ENCODE measurements at regions not wholly inside any gene's neighbourhood (a gene's known extent, or its start where the extent isn't known, plus 50 kb on each side); places are given as distances from the start of the nearest gene placed in this dataset.

- Mint-ChIP-seq H3K4me1 (no peaks in the 10 kb centered on the region), H3K36me3 (no peaks in the 10 kb centered on the region), H3K27me3 (ENCODE audit: low read depth in 3 of 3) (peaks cover 0 to 2% (median 0%) of the 10 kb centered on the region in 3 donors), H3K27ac (no peak overlapping the region), H3K4me3 (no peak overlapping the region), H3K9me3 (peaks cover 4 to 8% (median 5%) of the 10 kb centered on the region in 6 donors)
- no peak for DNase-seq
Measured at GRCh38 chr5:123916345-123917121, 404.6 kb downstream of the CSNK1G3 start.

GRCh38 chr5:123914333-123914732 is 402.4 kb downstream of the CSNK1G3 start:
- Mint-ChIP-seq H3K9me3 (peaks cover 0 to 8% (median 4%) of the 10 kb centered on the region in 6 donors), H3K4me1 (no peaks in the 10 kb centered on the region), H3K27me3 (ENCODE audit: low read depth in 3 of 3) (peaks cover 0 to 2% (median 0%) of the 10 kb centered on the region in 3 donors), H3K4me3 (no peak overlapping the region), H3K27ac (no peak overlapping the region), H3K36me3 (no peaks in the 10 kb centered on the region)
- no peak for DNase-seq

GRCh38 chr5:123907349-123907748 is 395.4 kb downstream of the CSNK1G3 start:
- Mint-ChIP-seq H3K4me3 (no peak overlapping the region), H3K27me3 (ENCODE audit: low read depth in 3 of 3) (peaks cover 0 to 3% (median 1%) of the 10 kb centered on the region in 3 donors), H3K9me3 (peaks cover 0 to 4% (median under 1%) of the 10 kb centered on the region in 6 donors)

GRCh38 chr5:123906698-123907295 is 394.8 kb downstream of the CSNK1G3 start:
- H3K9me3 Mint-ChIP-seq = peaks cover 0 to 4% (median 2%) of the 10 kb centered on the region in 6 donors
- H3K36me3 Mint-ChIP-seq = no peaks in the 10 kb centered on the region
- H3K27ac Mint-ChIP-seq = no peak overlapping the region
- no peaks in the 10 kb centered on the region for H3K4me1 Mint-ChIP-seq
- H3K4me3 Mint-ChIP-seq = no peak overlapping the region
- peaks cover 0 to 3% (median 1%) of the 10 kb centered on the region in 3 donors for H3K27me3 Mint-ChIP-seq (ENCODE audit: low read depth in 3 of 3)
- DNase-seq = no peak

More at GRCh38 chr5:123907349-123907748, 395.4 kb downstream of the CSNK1G3 start:
- DNase-seq = no peak
- Mint-ChIP-seq H3K4me1 (no peaks in the 10 kb centered on the region), H3K27ac (no peak overlapping the region), H3K36me3 (no peaks in the 10 kb centered on the region)

- Mint-ChIP-seq H3K9me3 (peaks cover 2 to 15% (median 4%) of the 10 kb centered on the region in 6 donors), H3K27me3 (ENCODE audit: low read depth in 3 of 3) (no peaks in the 10 kb centered on the region), H3K27ac (no peak overlapping the region), H3K36me3 (no peaks in the 10 kb centered on the region), H3K4me3 (no peak overlapping the region), H3K4me1 (no peaks in the 10 kb centered on the region)
- DNase-seq = no peak
Measured at GRCh38 chr5:123885081-123885480, 373.1 kb downstream of the CSNK1G3 start.

GRCh38 chr5:123882965-123883345 is 371.0 kb downstream of the CSNK1G3 start:
- DNase-seq = no peak
- Mint-ChIP-seq H3K9me3 (peaks cover 0 to 8% (median 4%) of the 10 kb centered on the region in 6 donors), H3K27ac (no peak overlapping the region), H3K36me3 (no peaks in the 10 kb centered on the region), H3K4me1 (no peaks in the 10 kb centered on the region), H3K27me3 (ENCODE audit: low read depth in 3 of 3) (no peaks in the 10 kb centered on the region), H3K4me3 (no peak overlapping the region)

GRCh38 chr5:123882319-123882964 is 370.5 kb downstream of the CSNK1G3 start:
- Mint-ChIP-seq H3K4me3 (no peak overlapping the region), H3K36me3 (no peaks in the 10 kb centered on the region), H3K9me3 (peaks cover 0 to 7% (median 4%) of the 10 kb centered on the region in 6 donors), H3K27ac (no peak overlapping the region), H3K4me1 (no peaks in the 10 kb centered on the region), H3K27me3 (ENCODE audit: low read depth in 3 of 3) (no peaks in the 10 kb centered on the region)
- no peak for DNase-seq

- DNase-seq = no peak
- Mint-ChIP-seq H3K9me3 (peaks cover 0 to 7% (median 4%) of the 10 kb centered on the region in 6 donors), H3K27me3 (ENCODE audit: low read depth in 3 of 3) (no peaks in the 10 kb centered on the region), H3K36me3 (no peaks in the 10 kb centered on the region), H3K4me3 (no peak overlapping the region), H3K27ac (no peak overlapping the region), H3K4me1 (no peaks in the 10 kb centered on the region)
Measured at GRCh38 chr5:123881759-123882244, 369.8 kb downstream of the CSNK1G3 start.

- Mint-ChIP-seq H3K4me3 (no peak overlapping the region), H3K27ac (no peak overlapping the region)
Measured at GRCh38 chr5:123880875-123881274, 368.9 kb downstream of the CSNK1G3 start.

GRCh38 chr5:123879071-123879470 is 367.1 kb downstream of the CSNK1G3 start:
- no peaks in the 10 kb centered on the region for H3K27me3 Mint-ChIP-seq (ENCODE audit: low read depth in 3 of 3)
- no peak overlapping the region for H3K4me3 Mint-ChIP-seq
- peaks cover 0 to 9% (median 3%) of the 10 kb centered on the region in 6 donors for H3K9me3 Mint-ChIP-seq
- no peaks in the 10 kb centered on the region for H3K36me3 Mint-ChIP-seq
- DNase-seq = no peak
- H3K27ac Mint-ChIP-seq = no peak overlapping the region
- no peaks in the 10 kb centered on the region for H3K4me1 Mint-ChIP-seq

More at GRCh38 chr5:123880875-123881274, 368.9 kb downstream of the CSNK1G3 start:
- Mint-ChIP-seq H3K4me1 (no peaks in the 10 kb centered on the region), H3K27me3 (ENCODE audit: low read depth in 3 of 3) (no peaks in the 10 kb centered on the region), H3K9me3 (peaks cover 0 to 4% (median 4%) of the 10 kb centered on the region in 6 donors), H3K36me3 (no peaks in the 10 kb centered on the region)
- DNase-seq = no peak

GRCh38 chr5:123876276-123876790 is 364.4 kb downstream of the CSNK1G3 start:
- Mint-ChIP-seq H3K27me3 (ENCODE audit: low read depth in 3 of 3) (no peaks in the 10 kb centered on the region), H3K4me3 (no peak overlapping the region), H3K27ac (no peak overlapping the region)

GRCh38 chr5:123875561-123876275 is 363.7 kb downstream of the CSNK1G3 start:
- H3K36me3 Mint-ChIP-seq = no peaks in the 10 kb centered on the region
- H3K9me3 Mint-ChIP-seq = peaks cover 0 to 19% (median 2%) of the 10 kb centered on the region in 6 donors
- no peaks in the 10 kb centered on the region for H3K4me1 Mint-ChIP-seq
- DNase-seq = no peak
- H3K27ac Mint-ChIP-seq = no peak overlapping the region
- no peaks in the 10 kb centered on the region for H3K27me3 Mint-ChIP-seq (ENCODE audit: low read depth in 3 of 3)
- no peak overlapping the region for H3K4me3 Mint-ChIP-seq

More at GRCh38 chr5:123876276-123876790, 364.4 kb downstream of the CSNK1G3 start:
- DNase-seq = no peak
- Mint-ChIP-seq H3K4me1 (no peaks in the 10 kb centered on the region), H3K36me3 (no peaks in the 10 kb centered on the region), H3K9me3 (peaks cover 0 to 14% (median 1%) of the 10 kb centered on the region in 6 donors)

- H3K36me3 Mint-ChIP-seq = no peaks in the 10 kb centered on the region
- DNase-seq = no peak
- no peak overlapping the region for H3K4me3 Mint-ChIP-seq
- H3K27me3 Mint-ChIP-seq (ENCODE audit: low read depth in 3 of 3) = no peaks in the 10 kb centered on the region
- no peak overlapping the region for H3K27ac Mint-ChIP-seq
- peaks cover 0 to 19% (median 2%) of the 10 kb centered on the region in 6 donors for H3K9me3 Mint-ChIP-seq
- H3K4me1 Mint-ChIP-seq = no peaks in the 10 kb centered on the region
Measured at GRCh38 chr5:123874600-123875201, 362.7 kb downstream of the CSNK1G3 start.

All from immature natural killer cell (primary cell).